PFSK-1 (cell line): ENCODE measurements at regions not wholly inside any gene's neighbourhood (a gene's known extent, or its start where the extent isn't known, plus 50 kb on each side); places are given as distances from the start of the nearest gene placed in this dataset.

Experiments used
- FOXP2 ChIP-seq: optimal IDR thresholded peaks from 2 replicates; pipeline ENCODE3; 2011; ENCODE audit warnings: borderline replicate concordance, control low read depth, inconsistent platforms; ENCODE audit not compliant: insufficient read depth; ENCODE audit errors: extremely low read length, extremely low read depth
- POLR2AphosphoS5 ChIP-seq: IDR thresholded peaks from 2 replicates; pipeline ENCODE4 v1.6.1; 2012; ENCODE audit warnings: low read depth, mild to moderate bottlenecking, control low read depth, low read length, moderate library complexity
- SIN3A ChIP-seq: IDR thresholded peaks from 2 replicates; pipeline ENCODE4 v1.6.1; 2012; ENCODE audit warnings: mild to moderate bottlenecking, low read length, moderate library complexity, borderline replicate concordance; ENCODE audit not compliant: insufficient read depth
- TAF1 ChIP-seq: IDR thresholded peaks from 2 replicates; pipeline ENCODE4 v1.6.1; 2012; ENCODE audit warnings: low read length, control low read depth, borderline replicate concordance; ENCODE audit not compliant: insufficient read depth
- TF ChIP-seq, protein P1 (sequence below), 2 experiments: IDR thresholded peaks; 2 replicates each; pipeline versions ENCODE4 v1.6.1 to v1.8.0; 2011 to 2012; ENCODE audit warnings: low read depth in 2 of 2, low read length in 2 of 2, control low read depth in 1 of 2, inconsistent platforms in 1 of 2, mild to moderate bottlenecking in 1 of 2, moderate library complexity in 1 of 2; ENCODE audit not compliant: insufficient read depth in 1 of 2

DNA sequence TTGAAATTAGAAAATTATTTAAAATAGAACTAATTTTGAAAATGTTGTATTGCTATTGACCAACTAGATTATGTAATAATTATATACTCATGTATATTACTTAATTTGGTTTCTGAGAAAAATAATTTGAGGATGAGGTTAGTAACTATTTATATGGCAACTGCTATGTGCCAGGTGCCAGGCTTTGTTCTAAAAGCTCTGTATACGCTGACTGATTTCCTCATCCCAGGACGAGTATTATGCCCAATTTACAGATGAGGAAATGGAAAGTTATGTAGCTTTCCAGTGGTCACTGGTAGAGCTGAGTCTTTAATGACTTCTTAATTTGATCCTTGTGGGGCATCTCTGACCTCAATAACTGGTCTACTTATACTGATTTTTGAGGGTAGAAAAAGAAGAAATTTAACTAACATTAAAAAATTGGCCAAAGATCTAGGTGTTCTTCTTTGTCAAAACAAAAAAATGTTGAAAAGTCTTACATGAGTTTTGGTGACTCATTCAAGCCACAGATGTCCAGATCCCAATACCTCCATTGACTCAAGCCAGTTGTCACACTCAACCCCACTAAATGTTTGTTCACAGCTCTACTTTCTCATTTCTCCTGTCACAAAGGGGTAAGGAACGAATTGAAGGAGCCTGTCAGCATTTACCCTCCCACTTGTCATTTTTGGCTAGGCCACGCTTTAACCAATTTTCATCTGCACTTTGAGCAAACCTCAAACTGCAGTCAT lies 228.1 kb upstream of the MEF2C start:
- TF ChIP-seq POLR2AphosphoS5 (no peak), FOXP2 (no peak)
- TF ChIP-seq, protein P1, sequence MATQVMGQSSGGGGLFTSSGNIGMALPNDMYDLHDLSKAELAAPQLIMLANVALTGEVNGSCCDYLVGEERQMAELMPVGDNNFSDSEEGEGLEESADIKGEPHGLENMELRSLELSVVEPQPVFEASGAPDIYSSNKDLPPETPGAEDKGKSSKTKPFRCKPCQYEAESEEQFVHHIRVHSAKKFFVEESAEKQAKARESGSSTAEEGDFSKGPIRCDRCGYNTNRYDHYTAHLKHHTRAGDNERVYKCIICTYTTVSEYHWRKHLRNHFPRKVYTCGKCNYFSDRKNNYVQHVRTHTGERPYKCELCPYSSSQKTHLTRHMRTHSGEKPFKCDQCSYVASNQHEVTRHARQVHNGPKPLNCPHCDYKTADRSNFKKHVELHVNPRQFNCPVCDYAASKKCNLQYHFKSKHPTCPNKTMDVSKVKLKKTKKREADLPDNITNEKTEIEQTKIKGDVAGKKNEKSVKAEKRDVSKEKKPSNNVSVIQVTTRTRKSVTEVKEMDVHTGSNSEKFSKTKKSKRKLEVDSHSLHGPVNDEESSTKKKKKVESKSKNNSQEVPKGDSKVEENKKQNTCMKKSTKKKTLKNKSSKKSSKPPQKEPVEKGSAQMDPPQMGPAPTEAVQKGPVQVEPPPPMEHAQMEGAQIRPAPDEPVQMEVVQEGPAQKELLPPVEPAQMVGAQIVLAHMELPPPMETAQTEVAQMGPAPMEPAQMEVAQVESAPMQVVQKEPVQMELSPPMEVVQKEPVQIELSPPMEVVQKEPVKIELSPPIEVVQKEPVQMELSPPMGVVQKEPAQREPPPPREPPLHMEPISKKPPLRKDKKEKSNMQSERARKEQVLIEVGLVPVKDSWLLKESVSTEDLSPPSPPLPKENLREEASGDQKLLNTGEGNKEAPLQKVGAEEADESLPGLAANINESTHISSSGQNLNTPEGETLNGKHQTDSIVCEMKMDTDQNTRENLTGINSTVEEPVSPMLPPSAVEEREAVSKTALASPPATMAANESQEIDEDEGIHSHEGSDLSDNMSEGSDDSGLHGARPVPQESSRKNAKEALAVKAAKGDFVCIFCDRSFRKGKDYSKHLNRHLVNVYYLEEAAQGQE (IDR thresholded peaks at IDR 0.05; ENCODE audit: insufficient read depth in 1 of 2, low read depth in 2 of 2, low read length in 2 of 2), result no peak

GRCh38 chr5:89106480-89106879 lies 223.5 kb upstream of the MEF2C start:
- TF ChIP-seq FOXP2 (no peak), SIN3A (no peak), TAF1 (no peak), POLR2AphosphoS5 (no peak)
- TF ChIP-seq, protein P1 (IDR thresholded peaks at IDR 0.05; ENCODE audit: insufficient read depth in 1 of 2, low read depth in 2 of 2, low read length in 2 of 2), result no peak

DNA sequence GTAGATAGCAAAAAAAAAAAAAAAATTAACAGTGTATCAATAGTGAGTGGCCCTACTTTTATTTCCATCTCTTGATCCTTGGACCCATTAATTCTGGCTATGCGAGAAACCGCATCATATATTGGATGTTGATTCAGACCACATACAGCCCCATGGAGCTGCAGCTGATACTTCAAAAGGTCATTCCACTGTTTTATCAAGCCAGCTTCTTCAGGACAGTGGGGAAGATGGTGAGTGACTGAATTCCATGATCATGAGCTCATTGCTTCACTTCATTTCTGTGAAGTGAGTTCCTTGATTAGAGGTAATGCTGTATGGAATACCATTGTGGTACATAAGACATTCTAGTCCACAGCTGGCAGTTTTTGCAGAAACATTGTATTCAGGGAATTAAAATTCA lies 222.9 kb upstream of the MEF2C start:
- TF ChIP-seq POLR2AphosphoS5, result no peak
- no peak for TF ChIP-seq SIN3A
- TF ChIP-seq, protein P1 (IDR thresholded peaks at IDR 0.05; ENCODE audit: insufficient read depth in 1 of 2, low read depth in 2 of 2, low read length in 2 of 2), result no peak
- TF ChIP-seq TAF1, result no peak
- no peak for TF ChIP-seq FOXP2

DNA sequence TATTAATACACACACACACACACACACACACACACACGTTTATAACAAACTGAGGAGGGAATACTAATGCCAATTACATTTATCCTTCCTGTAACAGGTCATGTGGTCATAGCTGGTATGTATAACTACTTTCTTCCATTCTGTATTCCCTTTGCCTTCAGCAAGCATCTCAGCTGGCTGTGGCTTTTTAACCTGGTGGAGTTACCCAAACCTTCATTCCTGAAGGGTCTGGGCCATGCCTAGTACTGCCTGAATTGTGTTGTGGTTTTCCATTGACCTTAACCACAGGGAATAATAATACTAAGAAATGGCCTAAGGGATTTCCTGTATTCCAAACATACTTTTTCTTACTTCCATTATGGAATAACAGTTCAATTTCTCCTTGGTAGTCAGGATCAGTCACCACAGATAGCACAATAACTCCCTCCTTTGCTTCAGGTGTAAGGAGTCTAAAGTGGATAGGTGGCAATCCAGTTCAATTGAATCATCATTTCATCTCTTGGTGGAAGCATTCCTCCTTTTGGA lies 222.2 kb upstream of the MEF2C start:
- no peak for TF ChIP-seq SIN3A
- TF ChIP-seq TAF1, result no peak
- TF ChIP-seq FOXP2, result no peak
- TF ChIP-seq POLR2AphosphoS5, result no peak
- TF ChIP-seq, protein P1 (IDR thresholded peaks at IDR 0.05; ENCODE audit: insufficient read depth in 1 of 2, low read depth in 2 of 2, low read length in 2 of 2), result no peak
